COLO668 (cell line): ENCODE measurements at regions not wholly inside any gene's neighbourhood (a gene's known extent, or its start where the extent isn't known, plus 50 kb on each side); places are given as distances from the start of the nearest gene placed in this dataset.
A peak's percentile ranks its signal among the peaks of the same experiment; 100 is the strongest.

Experiments
- DNase-seq: peaks from one replicate; lab custom pipeline; 2025; ENCODE audit not compliant: unreplicated experiment; lab: John Stamatoyannopoulos, UW

DNA sequence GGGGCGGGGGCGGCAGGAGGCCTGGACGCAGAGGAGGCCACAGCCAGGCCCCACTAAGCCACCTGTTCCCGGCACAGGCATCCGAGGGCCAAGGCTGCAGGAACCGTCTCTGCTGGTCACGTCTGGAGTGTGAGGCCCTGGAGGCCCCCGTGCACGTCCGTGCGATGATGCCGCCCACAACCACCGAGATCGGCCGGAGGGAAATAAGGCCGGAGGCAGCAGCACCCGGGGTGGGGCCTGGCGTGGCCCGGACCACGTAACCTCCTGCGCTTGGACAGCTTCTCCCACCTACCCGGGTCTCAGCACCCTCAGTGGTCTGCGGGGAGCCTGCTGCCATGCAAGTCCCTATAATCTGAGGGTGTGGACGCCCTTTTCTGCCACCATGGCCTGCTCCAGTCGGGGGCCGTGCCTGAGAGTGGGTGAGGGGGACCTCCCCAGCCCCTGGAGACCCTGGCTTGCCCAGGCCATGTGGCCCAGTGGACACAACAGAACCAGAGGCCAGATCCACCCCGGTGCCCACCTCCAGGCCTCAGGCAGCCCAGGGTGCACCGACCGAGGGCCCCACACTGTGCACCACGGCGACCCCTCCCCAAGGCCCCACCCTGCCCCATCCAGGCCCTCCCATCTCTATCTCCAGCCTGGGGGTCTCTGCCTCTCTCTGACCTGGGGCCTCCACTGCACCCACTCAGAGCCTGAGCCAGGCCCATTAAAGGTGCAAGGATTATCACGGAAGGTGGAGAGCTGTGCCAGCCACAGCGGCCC lies 83.1 kb downstream of the PDGFA start:
- DNase-seq, result no peak

DNA sequence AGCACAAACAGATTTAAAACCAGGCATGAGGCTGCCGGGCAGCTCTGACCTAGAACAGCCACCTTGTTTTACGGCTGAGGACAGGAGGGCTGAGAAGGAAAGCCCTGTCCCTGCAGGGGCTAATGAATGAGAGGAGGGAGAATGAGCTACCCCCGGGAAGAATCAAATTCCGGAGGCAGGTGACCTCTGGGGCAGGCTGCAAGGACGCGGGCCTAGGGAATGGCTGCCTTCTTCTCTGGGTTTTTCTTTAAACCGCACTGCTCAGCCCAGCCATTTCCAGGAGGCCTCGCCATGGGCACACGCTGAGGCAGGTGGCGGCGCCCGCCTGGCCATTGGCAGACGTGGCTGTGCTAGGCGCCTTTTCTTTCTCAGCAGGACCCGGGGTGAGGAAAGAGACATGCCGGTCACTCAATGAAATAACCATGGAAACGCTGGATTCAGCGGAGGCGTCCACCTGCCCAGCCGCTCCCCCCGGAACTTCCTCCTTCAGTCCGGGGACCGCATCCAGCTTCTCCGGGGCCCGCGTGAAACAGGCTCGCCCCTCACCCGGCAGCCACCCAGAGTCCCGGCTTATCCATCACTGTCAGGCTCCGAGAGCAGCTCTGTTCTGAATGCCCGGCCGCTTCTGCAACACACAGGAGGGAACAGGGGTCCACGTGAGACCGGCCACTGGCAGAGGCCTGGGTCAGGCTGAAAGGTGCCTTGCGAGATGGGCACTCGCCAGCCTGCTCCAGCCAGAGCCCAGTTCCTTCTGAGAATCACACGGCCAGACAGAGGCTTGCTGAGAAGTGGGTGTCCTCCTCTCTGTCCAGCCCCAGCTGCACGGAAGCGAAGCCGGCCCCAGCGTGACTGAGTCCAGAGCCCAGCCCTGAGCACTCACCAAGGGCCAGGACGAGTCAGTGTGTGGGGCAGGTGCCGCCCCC lies 82.1 kb downstream of the PDGFA start:
- no peak for DNase-seq

DNA sequence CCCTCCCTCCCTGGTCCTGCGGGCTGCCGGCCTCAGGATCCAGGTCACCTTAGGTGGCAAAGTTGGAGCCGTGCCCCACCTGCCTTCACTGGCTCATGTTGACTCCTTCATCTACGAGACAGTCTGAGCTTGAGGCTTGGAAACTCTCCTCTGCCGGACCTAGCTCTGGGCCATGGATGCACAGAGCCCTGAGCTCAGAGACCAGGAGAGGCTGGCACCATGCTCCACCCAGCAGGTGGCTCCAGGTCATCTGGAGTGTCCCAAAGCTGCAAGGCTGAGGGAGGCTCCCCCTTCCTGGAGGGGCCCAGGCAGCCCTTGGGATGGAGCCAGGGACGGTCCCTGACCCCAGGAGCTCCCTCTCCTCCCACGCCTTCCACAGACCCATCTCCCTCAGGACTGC lies 81.3 kb downstream of the PDGFA start:
- DNase-seq, result no peak

DNA sequence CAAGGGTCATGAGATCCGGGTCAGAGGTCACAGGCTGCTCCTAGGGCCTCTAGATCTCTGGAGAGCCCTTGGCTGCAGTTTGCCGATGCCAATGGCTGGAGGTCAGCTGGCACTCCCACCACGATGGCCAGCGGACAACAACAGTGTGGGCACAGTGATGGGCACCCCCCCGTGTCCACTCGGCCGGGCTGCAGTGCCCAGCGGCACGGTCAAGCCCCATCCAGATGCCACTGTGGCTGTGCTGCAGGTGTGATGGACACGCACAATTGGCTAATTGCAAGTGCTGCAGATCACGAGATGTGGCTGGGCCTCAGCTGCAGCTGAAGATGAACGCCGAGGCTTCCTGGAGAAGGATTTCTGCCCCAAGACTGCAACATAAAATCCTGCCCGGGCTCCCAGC lies 80.7 kb downstream of the PDGFA start:
- no peak for DNase-seq

DNA sequence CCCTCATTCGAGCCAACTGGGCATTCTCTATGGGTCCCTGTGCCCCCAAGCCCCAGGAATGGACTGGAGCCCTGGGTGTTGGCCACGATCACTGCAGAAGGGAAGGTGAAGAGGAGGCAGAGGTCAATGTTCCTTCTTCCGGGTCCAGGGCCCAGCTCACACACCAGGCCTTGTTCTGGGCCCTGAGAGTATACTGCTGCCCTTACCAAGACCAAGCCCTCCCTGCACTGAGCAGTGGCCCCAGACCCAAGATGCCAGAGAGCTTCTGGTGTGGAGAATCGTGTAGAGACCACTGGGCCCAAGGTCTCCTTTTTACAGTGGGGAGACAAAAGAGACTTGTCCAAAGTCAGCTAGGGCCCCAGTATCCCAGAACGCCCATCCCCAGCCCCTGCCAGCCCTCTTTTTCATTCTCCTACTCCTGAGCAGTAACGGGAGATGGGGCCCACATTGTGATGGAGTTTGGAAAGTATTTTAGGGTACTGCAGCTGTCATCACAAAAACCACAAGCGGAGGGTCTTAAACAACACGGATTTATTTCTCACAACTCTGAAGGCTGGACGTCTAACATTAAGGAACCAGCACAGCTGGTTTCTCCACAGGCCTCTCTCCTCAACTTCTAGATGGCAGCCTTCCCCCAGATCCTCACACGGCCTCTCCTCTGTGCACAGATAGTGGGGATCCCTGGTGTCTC lies 79.4 kb downstream of the PDGFA start:
- no peak for DNase-seq

DNA sequence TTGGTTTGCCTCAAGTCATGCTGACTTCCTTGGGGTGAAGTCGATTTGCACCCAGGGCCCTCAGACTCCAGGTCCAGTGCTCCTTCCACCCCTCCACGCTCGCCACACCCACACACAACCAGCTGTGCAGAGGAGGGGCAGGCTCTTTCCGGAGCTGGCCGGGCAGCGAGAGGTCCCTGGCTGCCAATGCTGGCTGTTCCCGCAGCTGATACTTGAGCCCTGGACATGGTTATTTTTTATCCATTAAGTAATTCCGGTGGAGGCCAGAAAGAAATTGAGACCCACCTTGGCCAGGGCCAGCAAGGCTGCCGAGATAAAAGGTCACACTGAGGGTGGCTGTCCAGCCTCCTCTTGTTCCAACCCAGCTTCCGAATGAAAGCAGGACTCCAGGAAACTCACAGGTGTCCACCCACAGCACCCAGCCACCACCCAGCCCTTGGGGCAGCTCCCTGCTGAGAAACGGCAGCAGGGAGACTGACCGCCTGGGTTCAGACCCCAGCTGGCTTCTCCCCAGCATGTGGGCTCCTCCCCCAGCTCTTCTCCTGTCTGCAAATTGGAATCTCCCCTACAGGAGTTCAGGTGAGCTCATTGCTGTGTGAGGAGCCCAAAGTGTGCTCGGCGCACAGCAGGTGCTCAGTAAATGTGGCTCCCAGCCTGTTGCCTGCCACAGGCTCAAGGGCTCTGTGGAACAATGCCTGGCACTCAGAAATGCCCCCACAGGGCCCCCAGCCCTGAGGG lies 77.8 kb downstream of the PDGFA start:
- DNase-seq, result peak; percentile 30

DNA sequence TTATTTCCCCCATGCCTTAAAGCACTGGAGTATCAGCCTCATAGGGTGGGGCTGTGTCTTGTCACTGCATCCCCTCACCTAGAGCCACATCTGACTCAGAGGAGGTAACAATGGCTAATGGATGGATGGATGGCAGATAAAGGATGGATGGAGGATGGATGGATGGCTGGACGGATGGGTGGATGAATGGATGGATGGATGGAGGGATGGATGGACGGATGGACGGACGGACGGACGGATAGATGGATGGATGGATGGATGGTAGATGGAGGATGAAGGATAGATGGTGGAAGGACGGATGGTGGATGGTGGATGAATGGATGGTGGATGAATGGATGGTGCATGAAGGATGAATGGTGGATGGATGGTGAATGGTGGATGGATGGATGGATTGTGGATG lies 77.2 kb downstream of the PDGFA start:
- DNase-seq, result no peak

DNA sequence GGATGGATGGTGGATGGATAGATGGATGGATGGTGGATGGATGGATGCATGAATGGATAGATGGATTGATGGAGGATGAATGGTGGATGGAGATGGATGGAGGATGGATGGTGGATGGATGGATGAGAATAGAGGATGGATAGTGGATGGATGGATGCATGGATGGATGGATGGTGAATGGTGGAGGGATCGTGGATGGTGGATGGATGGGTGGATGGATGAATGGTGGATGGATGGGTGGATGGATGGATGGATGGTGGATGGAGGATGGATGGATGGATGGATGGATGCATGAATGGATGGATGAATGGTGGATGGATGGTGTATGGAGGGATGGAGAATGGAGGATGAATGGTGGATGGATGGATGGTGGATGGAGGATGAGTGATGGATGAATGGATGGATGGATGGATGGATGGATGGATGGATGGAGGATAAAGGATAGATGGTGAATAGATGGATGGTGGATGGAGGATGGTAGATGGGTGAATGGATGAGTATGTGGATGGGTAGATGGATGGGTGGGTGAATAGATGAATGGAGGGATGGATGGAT lies 76.3 kb downstream of the PDGFA start:
- no peak for DNase-seq

DNA sequence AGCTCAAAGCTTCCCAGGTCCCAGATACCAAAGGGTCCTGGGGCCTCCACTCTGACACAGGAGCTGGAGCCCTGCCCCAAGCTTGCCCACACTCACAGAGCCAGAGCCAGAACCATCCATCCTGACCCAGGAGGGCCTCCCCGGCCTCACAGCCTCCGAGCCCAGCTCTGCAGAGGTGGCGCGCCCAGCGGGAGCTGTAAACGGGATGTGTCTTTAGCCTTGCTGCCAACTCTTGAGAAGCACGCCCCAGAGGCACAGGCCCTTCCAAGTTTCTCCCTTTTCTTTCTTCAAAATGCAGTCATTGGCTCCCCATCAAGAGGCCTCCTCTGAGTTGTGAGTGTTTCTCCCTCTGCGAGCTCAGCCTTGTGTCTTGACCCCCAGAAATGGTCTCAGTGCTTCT lies 75.0 kb downstream of the PDGFA start:
- no peak for DNase-seq

DNA sequence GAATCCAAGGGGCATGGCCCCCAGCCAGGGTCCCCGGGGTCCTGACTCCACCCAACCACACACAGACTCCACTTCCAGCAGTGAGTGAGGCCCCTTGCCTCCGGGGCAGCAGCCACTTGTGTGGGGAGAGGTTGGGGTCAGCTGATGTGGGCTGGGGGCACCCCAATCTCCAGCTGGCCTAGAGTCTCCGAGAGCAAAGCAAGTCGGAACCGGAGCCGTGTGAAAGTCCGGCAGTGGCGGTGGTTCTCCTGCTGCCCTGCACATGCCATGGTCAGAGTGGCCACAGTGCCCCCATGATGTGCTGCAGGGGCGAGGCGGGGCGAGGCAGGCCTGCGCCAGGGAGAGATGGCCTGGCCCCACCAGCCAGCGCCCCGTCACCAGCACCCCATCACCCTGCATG lies 74.6 kb downstream of the PDGFA start:
- DNase-seq, result no peak

DNA sequence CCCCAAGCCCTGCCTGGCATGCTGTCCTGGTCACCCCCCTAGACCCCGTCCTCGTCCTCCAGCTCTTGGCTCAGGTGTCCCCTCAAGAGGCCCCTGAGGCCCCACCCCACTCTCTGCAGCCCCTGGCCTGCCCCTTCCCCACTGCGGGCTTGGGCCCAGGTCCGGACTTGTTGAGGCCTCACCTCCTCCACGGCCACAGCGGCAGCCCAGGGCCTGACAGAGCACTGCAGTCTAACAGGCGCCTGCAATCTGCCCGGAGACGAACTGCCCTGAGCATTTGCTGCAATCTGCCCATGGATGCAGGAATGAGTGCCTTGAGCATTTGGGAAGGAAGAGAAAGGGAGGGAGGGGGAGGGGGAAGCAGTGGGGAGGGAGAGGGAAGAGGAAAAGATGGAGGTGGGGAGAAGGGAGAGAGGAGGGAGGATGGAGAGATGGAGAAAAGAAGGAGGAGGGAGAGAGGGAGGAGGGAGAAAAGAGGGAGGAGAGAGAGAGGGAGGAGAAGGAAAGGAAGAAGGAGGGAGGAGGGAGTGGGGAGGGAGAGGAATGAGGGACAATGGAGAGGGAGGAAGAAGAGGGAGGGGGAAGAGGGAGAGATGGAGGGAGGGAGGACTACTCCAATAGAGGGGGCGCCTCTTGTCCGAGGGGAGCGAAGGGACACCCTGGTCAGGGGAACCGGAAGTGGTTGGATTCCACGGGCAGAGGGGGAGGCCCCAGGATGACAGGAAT lies 73.9 kb downstream of the PDGFA start:
- no peak for DNase-seq

DNA sequence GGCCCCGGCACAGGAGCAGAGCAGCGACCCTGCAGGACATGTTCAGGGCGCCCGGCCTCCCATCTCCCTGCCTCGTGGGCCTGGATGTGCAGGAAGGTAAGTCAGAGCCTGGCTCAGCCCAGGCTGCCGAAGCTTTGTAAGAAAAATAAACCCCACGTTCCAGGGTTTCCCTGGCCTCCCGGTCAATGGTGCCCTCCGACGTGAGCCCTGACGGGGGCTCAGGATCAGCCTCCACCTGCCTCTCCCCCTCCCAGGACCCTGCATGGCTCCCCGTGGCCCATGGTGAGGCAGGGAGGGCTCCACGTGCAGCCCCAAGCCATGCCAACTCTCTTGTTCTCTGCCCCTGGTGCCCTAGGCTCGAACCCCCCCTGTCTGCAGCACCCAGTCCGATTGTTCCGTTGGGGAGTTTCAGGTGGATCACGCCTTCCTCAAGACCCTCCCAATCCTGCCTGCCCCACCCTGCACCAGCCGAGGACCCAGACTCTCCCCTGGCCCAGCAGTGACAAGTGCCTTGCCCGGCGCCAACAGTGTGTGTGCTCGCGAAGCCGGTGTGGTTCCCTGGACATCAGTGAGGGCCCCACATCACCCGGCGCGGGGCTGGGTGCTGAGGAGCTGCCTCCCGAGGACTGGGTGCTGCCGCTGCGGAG lies 73.2 kb downstream of the PDGFA start:
- no peak for DNase-seq
